Ascending aorta (tissue), 2 donors: ENCODE measurements at regions not wholly inside any gene's neighbourhood (a gene's known extent, or its start where the extent isn't known, plus 50 kb on each side); places are given as distances from the start of the nearest gene placed in this dataset.
"Not testable (repeated sequence)": the region's sequence is repeated elsewhere in the genome, so short reads cannot be mapped to it uniquely, and the experiment has no call there.

ENCODE experiments used
- DNase-seq, 2 donors: peaks; one replicate each; pipeline ENCODE4 v3.0.0-alpha.2; 2019; ENCODE audit warnings: low spot score in 2 of 2
- H3K27ac ChIP-seq, 2 donors: fragments of 200-600 bp; sonication (generic); one replicate each; pipeline ENCODE4 v1.5.1; 2016 to 2017; ENCODE audit warnings: mild to moderate bottlenecking in 1 of 2
- H3K27me3 ChIP-seq: fragments of 200-600 bp; sonication (generic); one replicate; pipeline ENCODE4 v1.5.1; 2017
- H3K36me3 ChIP-seq, 2 donors: fragments of 200-600 bp; sonication (generic); one replicate each; pipeline ENCODE4 v1.5.1; 2016
- H3K4me1 ChIP-seq, 2 donors: fragments of 200-600 bp; sonication (generic); one replicate each; pipeline ENCODE4 v1.5.1; 2016 to 2017; ENCODE audit warnings: mild to moderate bottlenecking in 1 of 2
- H3K4me3 ChIP-seq, 2 donors: fragments of 200-600 bp; sonication (generic); one replicate each; pipeline ENCODE4 v1.5.1; 2016 to 2017; ENCODE audit warnings: mild to moderate bottlenecking in 1 of 2
- H3K9me3 ChIP-seq, 2 donors: fragments of 200-600 bp; sonication (generic); one replicate each; pipeline ENCODE4 v1.5.1; 2016
- CTCF ChIP-seq, 3 experiments: fragments of 200-600 bp in 2 of 3; fragments of 450-650 bp in 1 of 3; sonication (generic) in 2 of 3; IDR thresholded peaks; one replicate each; pipeline ENCODE4 v1.5.1; 2016 to 2019; ENCODE audit warnings: antibody characterized with exemption in 3 of 3, mild to moderate bottlenecking in 1 of 3, moderate library complexity in 1 of 3
- intact Hi-C: fragments of 100-400 bp; cut with DNase I; formaldehyde crosslinking; loops from one replicate; pipeline ENCODE4 v1.15.1; 2023

GRCh38 chr7:91383905-91384274 lies 119.7 kb downstream of the FZD1 start:
- Histone ChIP-seq H3K4me1 (no peaks in the 10 kb centered on the region), H3K36me3 (no peaks in the 10 kb centered on the region), H3K27me3 (no peaks in the 10 kb centered on the region), H3K4me3 (no peak overlapping the region), H3K9me3 (no peaks in the 10 kb centered on the region), H3K27ac (no peak overlapping the region)
- no peak for DNase-seq
- intact Hi-C loops: no loop called here
- no peak for TF ChIP-seq CTCF (IDR thresholded peaks at IDR 0.05)

- intact Hi-C loops, H3K4me3 ChIP-seq, H3K27me3 ChIP-seq, DNase-seq, H3K36me3 ChIP-seq, H3K9me3 ChIP-seq, H3K4me1 ChIP-seq, H3K27ac ChIP-seq: not testable (repeated sequence)
Measured at GRCh38 chr7:91394757-91395156, 130.5 kb downstream of the FZD1 start.

- H3K4me3 ChIP-seq, H3K9me3 ChIP-seq, intact Hi-C loops, H3K36me3 ChIP-seq, H3K4me1 ChIP-seq, DNase-seq, H3K27me3 ChIP-seq, H3K27ac ChIP-seq: not testable (repeated sequence)
Measured at GRCh38 chr7:91395313-91395712, 131.1 kb downstream of the FZD1 start.

- no peaks in the 10 kb centered on the region for H3K27me3 ChIP-seq
- H3K4me1 ChIP-seq: no peaks in the 10 kb centered on the region
- H3K9me3 ChIP-seq: no peaks in the 10 kb centered on the region
- H3K4me3 ChIP-seq: no peak overlapping the region
- H3K36me3 ChIP-seq: no peaks in the 10 kb centered on the region
- no peak for DNase-seq
- no peak for TF ChIP-seq CTCF (IDR thresholded peaks at IDR 0.05)
- H3K27ac ChIP-seq: no peak overlapping the region
- intact Hi-C loops: no loop called here
Measured at GRCh38 chr7:91397096-91397495, 132.9 kb downstream of the FZD1 start.

- TF ChIP-seq CTCF (IDR thresholded peaks at IDR 0.05): no peak
- intact Hi-C loops: no loop called here
- Histone ChIP-seq H3K36me3 (no peaks in the 10 kb centered on the region), H3K4me3 (no peak overlapping the region), H3K4me1 (no peaks in the 10 kb centered on the region), H3K9me3 (no peaks in the 10 kb centered on the region), H3K27ac (no peak overlapping the region), H3K27me3 (no peaks in the 10 kb centered on the region)
- DNase-seq: no peak
Measured at GRCh38 chr7:91397612-91398011, 133.4 kb downstream of the FZD1 start.

GRCh38 chr7:91398341-91398740 lies 134.1 kb downstream of the FZD1 start:
- no peak for DNase-seq
- Histone ChIP-seq H3K27ac (no peak overlapping the region), H3K9me3 (no peaks in the 10 kb centered on the region), H3K4me3 (no peak overlapping the region), H3K27me3 (no peaks in the 10 kb centered on the region), H3K36me3 (no peaks in the 10 kb centered on the region), H3K4me1 (no peaks in the 10 kb centered on the region)
- no peak for TF ChIP-seq CTCF (IDR thresholded peaks at IDR 0.05)
- intact Hi-C loops: no loop called here

- no peak for DNase-seq
- no peak for TF ChIP-seq CTCF (IDR thresholded peaks at IDR 0.05)
Measured at GRCh38 chr7:91405092-91405788, 141.0 kb downstream of the FZD1 start.

GRCh38 chr7:91405873-91406272 lies 141.6 kb downstream of the FZD1 start:
- H3K9me3 ChIP-seq, H3K27me3 ChIP-seq, H3K36me3 ChIP-seq, intact Hi-C loops, H3K27ac ChIP-seq, DNase-seq, H3K4me3 ChIP-seq: not testable (repeated sequence)
- peaks cover 0 to 11% of the 10 kb centered on the region in 2 donors for H3K4me1 ChIP-seq

More at GRCh38 chr7:91405092-91405788, 141.0 kb downstream of the FZD1 start:
- intact Hi-C loops: no loop called here
- Histone ChIP-seq H3K9me3 (no peaks in the 10 kb centered on the region), H3K4me1 (peaks cover 0 to 11% of the 10 kb centered on the region in 2 donors), H3K36me3 (no peaks in the 10 kb centered on the region), H3K27ac (no peak overlapping the region), H3K27me3 (no peaks in the 10 kb centered on the region), H3K4me3 (no peak overlapping the region)
